OCI-LY7 (cell line): ENCODE measurements at regions not wholly inside any gene's neighbourhood (a gene's known extent, or its start where the extent isn't known, plus 50 kb on each side); places are given as distances from the start of the nearest gene placed in this dataset.

Experiments
- BruUV-seq: library from RNA; stranded (reverse); fragments of 400-500 nt; replicated peaks from 2 replicates; lab custom pipeline; 2021; lab: Mats Ljungman, UMichigan
- CTCF ChIA-PET: fragments of 300-600 bp; sonication (Branson Sonifier 250); formaldehyde crosslinking; loops from one replicate; lab custom pipeline; 2022; ENCODE audit warnings: antibody characterized with exemption; ENCODE audit not compliant: unreplicated experiment; lab: Charles Lee
- POLR2A ChIA-PET: fragments of 300-600 bp; sonication (Branson Sonifier 250); formaldehyde crosslinking; loops from one replicate; lab custom pipeline; 2022; ENCODE audit warnings: antibody characterized with exemption; lab: Charles Lee
- DNase-seq: peaks from one replicate; pipeline ENCODE4 v3.0.0-alpha.2; 2015; ENCODE audit warnings: low spot score
- H2AFZ ChIP-seq: fragments of 200-600 bp; sonication (generic), shearing (Covaris generic); 2 replicates; pipeline ENCODE4 v1.6.1; 2014; ENCODE audit warnings: mild to moderate bottlenecking, antibody characterized with exemption, low read length, moderate library complexity
- H3K27ac ChIP-seq: fragments of 200-600 bp; sonication (generic); 2 replicates; pipeline ENCODE4 v1.5.1; 2014; ENCODE audit warnings: mixed run types, low read depth, mild to moderate bottlenecking, moderate library complexity, low read length, inconsistent platforms; ENCODE audit not compliant: poor library complexity, severe bottlenecking
- H3K36me3 ChIP-seq: fragments of 200-600 bp; sonication (generic); 2 replicates; pipeline ENCODE4 v1.6.1; 2014; ENCODE audit warnings: mild to moderate bottlenecking, antibody characterized with exemption, low read length, moderate library complexity, mixed read lengths; ENCODE audit not compliant: insufficient read depth
- H3K4me1 ChIP-seq: fragments of 200-600 bp; sonication (generic); 2 replicates; pipeline ENCODE4 v1.5.1; 2014; ENCODE audit warnings: mild to moderate bottlenecking, low read length; ENCODE audit not compliant: insufficient read depth, poor library complexity, severe bottlenecking
- H3K4me2 ChIP-seq: fragments of 200-600 bp; sonication (generic); 2 replicates; pipeline ENCODE4 v1.6.1; 2014; ENCODE audit warnings: mild to moderate bottlenecking, low read length
- H3K4me3 ChIP-seq: fragments of 200-600 bp; sonication (generic); 2 replicates; pipeline ENCODE4 v1.5.1; 2014; ENCODE audit warnings: mild to moderate bottlenecking, low read depth, low read length; ENCODE audit not compliant: poor library complexity, severe bottlenecking
- H3K79me2 ChIP-seq: fragments of 200-600 bp; sonication (generic); 2 replicates; pipeline ENCODE4 v1.6.1; 2016; ENCODE audit warnings: low read depth, mild to moderate bottlenecking, low read length, moderate library complexity, mixed read lengths; ENCODE audit not compliant: insufficient read depth
- H3K9me2 ChIP-seq: fragments of 200-600 bp; sonication (generic); 2 replicates; pipeline ENCODE4 v1.6.1; 2016; ENCODE audit warnings: mild to moderate bottlenecking, low read length, mixed read lengths; ENCODE audit not compliant: insufficient read depth
- H3K9me3 ChIP-seq: fragments of 200-600 bp; sonication (generic); 2 replicates; pipeline ENCODE4 v1.6.1; 2014; ENCODE audit warnings: mild to moderate bottlenecking, mixed run types, low read length, mixed read lengths
- H4K20me1 ChIP-seq: fragments of 200-600 bp; sonication (generic); 2 replicates; pipeline ENCODE4 v1.6.1; 2014; ENCODE audit warnings: mild to moderate bottlenecking, antibody characterized with exemption, low read length, moderate library complexity, mixed read lengths; ENCODE audit not compliant: insufficient read depth
- EZH2phosphoT487 ChIP-seq: fragments of 200-600 bp; sonication (generic); IDR thresholded peaks from 2 replicates; pipeline ENCODE4 v1.6.1; 2018; ENCODE audit warnings: low read depth, borderline replicate concordance, mild to moderate bottlenecking, mixed run types, antibody characterized with exemption, low read length, moderate library complexity, mixed read lengths
- intact Hi-C: fragments of 100-400 bp; cut with micrococcal nuclease; formaldehyde crosslinking; loops from one replicate; pipeline ENCODE4 v1.10.0; 2022; ENCODE audit not compliant: unreplicated experiment
- TF ChIP-seq, protein P1 (sequence below): fragments of 200-600 bp; sonication (generic); conservative IDR thresholded peaks from 2 replicates; pipeline ENCODE4 v1.5.1; 2014; ENCODE audit warnings: mild to moderate bottlenecking, antibody characterized with exemption, low read length, moderate library complexity, mixed read lengths

DNA sequence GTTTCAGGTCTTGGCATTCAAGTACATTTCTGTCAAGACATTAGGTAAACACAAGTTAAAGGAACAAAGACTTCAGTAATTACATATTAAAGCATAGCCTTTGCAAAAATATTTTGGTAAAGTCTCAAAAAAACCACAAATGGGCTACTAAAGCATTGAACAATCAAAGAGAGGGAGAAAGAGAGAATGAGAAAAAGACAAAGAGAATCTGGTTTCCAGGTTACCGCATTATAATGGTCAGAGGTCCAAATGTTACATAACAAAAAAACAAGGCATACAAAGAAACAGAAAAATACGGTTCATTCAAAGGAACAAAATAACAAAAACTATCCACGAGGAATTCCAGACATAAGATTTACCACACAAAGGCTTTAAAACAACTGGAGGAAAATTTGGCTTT lies 327.9 kb downstream of the AKAIN1 start:
- Histone ChIP-seq H2AFZ (no peak overlapping the region), H4K20me1 (no peaks in the 10 kb centered on the region), H3K4me2 (no peak overlapping the region), H3K4me1 (no peaks in the 10 kb centered on the region), H3K79me2 (no peaks in the 10 kb centered on the region), H3K4me3 (no peak overlapping the region), H3K9me2 (no peaks in the 10 kb centered on the region), H3K9me3 (no peaks in the 10 kb centered on the region), H3K27ac (no peak overlapping the region), H3K36me3 (no peaks in the 10 kb centered on the region)
- intact Hi-C loops: no loop called here
- ChIA-PET POLR2A (interaction anchor here (0.5 kb wide), 1 partner anchor 666 kb away, joined by 4 read pairs; no protein-coding TSS in a partner anchor), CTCF (no interaction called here)
- no peak for TF ChIP-seq EZH2phosphoT487
- TF ChIP-seq, protein P1, sequence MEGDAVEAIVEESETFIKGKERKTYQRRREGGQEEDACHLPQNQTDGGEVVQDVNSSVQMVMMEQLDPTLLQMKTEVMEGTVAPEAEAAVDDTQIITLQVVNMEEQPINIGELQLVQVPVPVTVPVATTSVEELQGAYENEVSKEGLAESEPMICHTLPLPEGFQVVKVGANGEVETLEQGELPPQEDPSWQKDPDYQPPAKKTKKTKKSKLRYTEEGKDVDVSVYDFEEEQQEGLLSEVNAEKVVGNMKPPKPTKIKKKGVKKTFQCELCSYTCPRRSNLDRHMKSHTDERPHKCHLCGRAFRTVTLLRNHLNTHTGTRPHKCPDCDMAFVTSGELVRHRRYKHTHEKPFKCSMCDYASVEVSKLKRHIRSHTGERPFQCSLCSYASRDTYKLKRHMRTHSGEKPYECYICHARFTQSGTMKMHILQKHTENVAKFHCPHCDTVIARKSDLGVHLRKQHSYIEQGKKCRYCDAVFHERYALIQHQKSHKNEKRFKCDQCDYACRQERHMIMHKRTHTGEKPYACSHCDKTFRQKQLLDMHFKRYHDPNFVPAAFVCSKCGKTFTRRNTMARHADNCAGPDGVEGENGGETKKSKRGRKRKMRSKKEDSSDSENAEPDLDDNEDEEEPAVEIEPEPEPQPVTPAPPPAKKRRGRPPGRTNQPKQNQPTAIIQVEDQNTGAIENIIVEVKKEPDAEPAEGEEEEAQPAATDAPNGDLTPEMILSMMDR: no peak
- BruUV-seq: no TSS peak
- DNase-seq: no peak

DNA sequence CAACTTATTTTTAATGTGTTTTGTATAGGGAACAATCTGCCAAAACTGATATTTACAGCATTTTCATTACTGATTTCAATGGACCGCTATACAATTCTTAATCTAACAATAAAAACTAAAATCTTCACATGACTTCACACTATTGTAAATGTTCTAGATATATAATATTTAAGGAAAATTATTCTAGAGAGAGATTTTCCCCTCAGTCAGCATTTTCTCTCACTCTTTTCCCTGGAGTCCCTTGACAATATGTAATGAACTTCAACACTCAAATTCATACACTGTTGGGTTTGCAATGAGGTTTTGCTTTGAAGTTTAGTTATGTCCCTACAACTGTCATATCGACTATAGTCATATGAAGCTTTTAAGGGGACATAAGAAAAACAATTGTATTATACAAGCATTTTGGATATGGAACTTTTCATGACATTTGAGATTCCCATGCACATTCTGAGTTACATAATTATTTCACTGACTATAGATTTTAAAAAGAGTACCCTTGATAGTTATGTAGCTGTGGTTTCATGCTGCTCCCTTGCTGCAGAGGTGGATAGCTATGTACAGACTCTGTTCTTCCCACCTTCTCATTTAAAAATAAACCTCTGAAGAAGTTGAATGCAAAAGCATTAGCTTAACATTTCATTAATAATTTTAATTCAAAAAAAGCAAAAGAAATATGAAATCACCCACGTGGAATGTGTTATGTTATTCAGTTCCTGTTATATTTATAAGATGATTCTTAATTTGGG lies 338.5 kb downstream of the AKAIN1 start:
- TF ChIP-seq, protein P1: no peak
- no peak for TF ChIP-seq EZH2phosphoT487
- Histone ChIP-seq H3K27ac (no peak overlapping the region), H3K4me3 (no peak overlapping the region), H3K9me3 (no peaks in the 10 kb centered on the region), H3K79me2 (no peaks in the 10 kb centered on the region), H3K36me3 (no peaks in the 10 kb centered on the region), H4K20me1 (no peaks in the 10 kb centered on the region), H3K9me2 (no peaks in the 10 kb centered on the region), H2AFZ (no peak overlapping the region), H3K4me1 (no peaks in the 10 kb centered on the region), H3K4me2 (no peak overlapping the region)
- intact Hi-C loops: loop anchor here (10.0 kb wide), 1 partner anchor 76 kb away; no protein-coding TSS in a partner anchor
- POLR2A ChIA-PET: interaction anchor here (0.6 to 0.8 kb wide), 3 partner anchors 38 to 427 kb away, joined by 3 read pairs; no protein-coding TSS in a partner anchor
- CTCF ChIA-PET: no interaction called here
- BruUV-seq: no TSS peak
- DNase-seq: no peak

DNA sequence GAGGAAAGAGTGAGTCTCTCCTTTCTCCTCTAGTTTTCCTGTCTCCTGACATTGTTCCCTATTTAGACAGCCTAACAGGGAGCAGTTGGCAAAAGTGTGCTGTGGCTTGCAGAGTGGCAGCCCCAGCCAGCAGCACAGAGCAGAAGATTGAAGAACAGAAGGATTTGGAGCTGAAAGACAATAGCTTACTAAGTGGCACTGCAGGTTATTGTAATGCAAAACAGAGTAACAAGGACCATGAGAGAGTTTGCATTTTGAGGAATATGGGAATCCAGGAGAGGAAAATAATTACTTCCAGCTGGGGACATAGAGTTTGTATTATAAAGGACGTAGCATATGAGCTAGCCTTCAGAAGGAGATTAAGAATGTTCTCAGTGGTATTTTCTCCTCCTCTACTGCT lies 342.4 kb downstream of the AKAIN1 start:
- H3K4me2 ChIP-seq: no peak overlapping the region
- H3K4me3 ChIP-seq: no peak overlapping the region
- BruUV-seq: no TSS peak
- no peak overlapping the region for H3K27ac ChIP-seq
- intact Hi-C loops: loop anchor here (10.0 kb wide), 1 partner anchor 80 kb away; no protein-coding TSS in a partner anchor
- no peaks in the 10 kb centered on the region for H3K79me2 ChIP-seq
- no peaks in the 10 kb centered on the region for H3K9me3 ChIP-seq
- POLR2A ChIA-PET: no interaction called here
- TF ChIP-seq EZH2phosphoT487: no peak
- TF ChIP-seq, protein P1: no peak
- DNase-seq: no peak
- H3K36me3 ChIP-seq: no peaks in the 10 kb centered on the region
- CTCF ChIA-PET: no interaction called here
- H3K9me2 ChIP-seq: no peaks in the 10 kb centered on the region
- no peak overlapping the region for H2AFZ ChIP-seq
- no peaks in the 10 kb centered on the region for H4K20me1 ChIP-seq
- H3K4me1 ChIP-seq: no peaks in the 10 kb centered on the region
